Epithelial cell of prostate (primary cell): ENCODE measurements at regions not wholly inside any gene's neighbourhood (a gene's known extent, or its start where the extent isn't known, plus 50 kb on each side); places are given as distances from the start of the nearest gene placed in this dataset.

ENCODE experiments used
- DNase-seq: peaks from one replicate; pipeline ENCODE4 v3.0.0-alpha.2; 2011; ENCODE audit warnings: low read depth, low spot score
- H3K27ac ChIP-seq: fragments of 450-650 bp; 2 replicates; pipeline ENCODE4 v1.5.1; 2017; ENCODE audit warnings: mild to moderate bottlenecking

- H3K27ac ChIP-seq, result no peak overlapping the region
- no peak for DNase-seq
These were observed 826.8 kb downstream of the TRIB2 start for GRCh38 chr2:13543550-13543949.

DNA sequence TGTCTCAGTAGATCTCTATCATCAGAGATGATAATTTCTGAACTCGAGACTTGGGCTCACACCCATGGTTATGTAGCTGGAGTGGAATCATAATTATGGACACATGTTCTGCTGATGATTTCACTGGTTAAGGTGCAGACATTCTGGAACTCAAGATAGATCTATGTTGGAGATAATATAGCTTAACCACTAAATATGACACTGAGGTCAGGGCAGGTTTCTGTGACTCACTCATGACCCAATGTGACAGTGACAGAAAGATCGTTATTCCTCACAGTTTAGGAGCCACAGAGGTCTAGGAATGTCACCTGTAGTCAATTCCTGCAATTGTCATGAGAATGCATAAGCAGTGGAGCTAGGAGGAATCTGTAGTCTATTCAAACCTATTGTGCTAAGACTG, 828.6 kb downstream of the TRIB2 start:
- H3K27ac ChIP-seq, result no peak overlapping the region
- no peak for DNase-seq

DNA sequence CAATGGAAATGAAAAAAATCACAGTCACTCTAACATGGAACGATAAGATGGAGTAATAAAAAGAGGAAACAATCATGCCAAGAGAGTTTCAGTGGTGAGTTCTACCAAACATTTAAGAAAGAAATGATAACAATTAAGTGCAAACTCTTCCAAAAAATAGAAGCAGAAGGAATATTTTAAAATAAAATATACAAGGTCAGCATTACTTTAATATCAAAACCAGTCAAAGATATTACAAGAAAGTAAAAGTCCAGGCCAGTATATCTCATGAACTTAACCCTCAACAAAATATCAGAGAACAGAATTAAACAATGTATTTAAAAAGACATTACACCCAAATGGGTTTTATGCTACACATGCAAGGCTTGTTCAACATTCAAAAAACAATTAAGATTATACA, 829.4 kb downstream of the TRIB2 start:
- no peak for DNase-seq
- H3K27ac ChIP-seq, result no peak overlapping the region

DNA sequence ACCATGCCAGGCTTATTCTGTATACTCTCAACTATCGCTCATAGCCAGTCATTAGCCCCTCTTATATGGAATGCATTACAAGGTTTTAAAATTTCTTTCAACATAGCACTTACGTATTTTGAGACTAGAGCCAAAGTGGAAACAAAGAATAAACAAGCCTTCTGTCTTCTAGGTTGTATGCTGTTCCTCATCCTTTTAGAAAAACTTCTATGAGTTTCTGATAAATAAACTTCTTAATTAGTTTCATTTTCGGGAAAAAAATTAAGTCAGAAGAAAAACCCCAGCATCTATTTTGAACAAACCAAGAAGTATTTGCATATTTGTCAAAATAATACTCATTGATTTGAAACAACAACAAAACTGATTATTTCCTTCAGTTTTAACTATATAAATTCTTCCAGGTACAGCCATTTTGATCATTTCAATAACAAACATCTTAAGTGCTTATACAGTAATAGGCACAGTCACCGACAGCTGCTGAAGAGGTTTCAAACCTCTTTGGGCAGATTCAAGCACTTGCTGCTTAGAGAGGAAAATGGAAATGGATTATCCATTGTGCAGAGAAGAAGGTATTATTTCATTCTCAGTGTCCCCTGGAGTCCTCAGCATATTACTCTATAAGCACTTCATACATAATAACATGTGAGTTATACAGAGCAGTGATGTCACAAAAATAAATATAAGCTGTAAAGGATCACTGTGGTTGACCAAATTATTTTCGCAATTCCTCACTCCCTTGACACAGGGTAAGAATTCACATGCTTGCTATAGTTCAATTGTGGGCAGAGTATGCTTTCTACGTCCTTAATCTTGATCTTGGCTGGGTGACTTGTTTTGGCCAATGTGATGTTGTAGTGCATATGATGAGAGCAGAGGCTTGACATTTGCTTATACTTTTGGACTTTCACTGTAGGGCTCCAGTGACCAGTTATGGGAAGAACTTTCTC, 833.8 kb downstream of the TRIB2 start:
- no peak overlapping the region for H3K27ac ChIP-seq
- no peak for DNase-seq

DNA sequence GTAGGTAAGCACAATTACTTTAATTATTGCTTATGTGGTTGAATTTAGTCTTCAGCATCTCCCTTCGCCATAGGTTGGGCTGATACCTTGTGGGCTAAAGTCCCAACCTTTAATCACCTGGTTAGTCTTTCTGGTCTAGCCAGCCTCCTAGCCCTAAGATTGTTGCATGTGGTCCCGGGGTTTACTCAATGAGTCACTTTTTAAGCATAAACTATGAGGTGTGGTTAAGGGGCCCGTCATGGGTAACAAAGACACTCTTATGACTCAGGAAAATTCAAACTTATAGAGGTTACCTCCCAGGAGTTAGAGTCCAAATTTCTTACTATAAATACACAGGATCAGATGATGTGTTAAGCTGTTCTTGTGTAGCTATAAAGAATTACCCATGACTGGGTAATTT, 841.6 kb downstream of the TRIB2 start:
- peak overlapping the region; percentile 53 for H3K27ac ChIP-seq
- peak; percentile 90 for DNase-seq

DNA sequence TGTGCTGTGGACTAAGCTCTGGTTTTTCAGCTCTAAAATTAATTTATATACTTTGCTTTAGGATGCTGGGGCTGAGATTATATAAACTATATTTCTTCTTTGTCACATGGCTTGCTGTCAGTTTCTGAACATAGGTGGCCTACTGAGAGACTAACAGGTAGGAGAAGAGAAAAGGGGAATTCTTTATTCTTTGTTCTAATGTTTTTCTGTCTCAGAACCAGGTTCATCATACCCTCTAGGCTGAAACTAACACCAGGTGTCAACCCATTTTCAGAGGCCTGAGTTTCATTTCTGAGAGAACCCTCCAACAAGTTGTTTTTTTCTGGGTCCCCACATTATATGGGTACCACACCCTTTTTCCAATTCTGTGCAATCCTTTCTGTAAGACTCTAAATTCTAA, 843.6 kb downstream of the TRIB2 start:
- no peak overlapping the region for H3K27ac ChIP-seq
- no peak for DNase-seq

DNA sequence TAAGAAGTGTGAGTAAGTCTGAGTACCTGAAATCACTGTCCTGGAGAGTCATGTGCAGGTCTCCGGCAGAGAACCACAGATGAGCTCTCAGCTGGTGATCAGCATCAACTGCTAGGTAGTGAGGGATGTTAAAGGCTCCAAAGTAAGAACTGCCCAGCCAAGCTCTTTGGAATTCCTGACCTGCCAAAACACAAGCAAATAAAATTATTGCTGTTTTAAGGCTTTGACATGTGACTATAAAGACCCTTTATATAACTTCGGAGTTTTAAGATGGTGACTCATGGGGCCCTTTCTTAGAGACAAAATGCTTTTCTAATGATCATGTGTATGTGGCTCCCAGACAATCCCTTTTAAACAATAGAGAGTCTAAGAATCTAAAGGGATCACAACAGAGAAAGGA, 855.7 kb downstream of the TRIB2 start:
- H3K27ac ChIP-seq, result no peak overlapping the region
- DNase-seq, result no peak

DNA sequence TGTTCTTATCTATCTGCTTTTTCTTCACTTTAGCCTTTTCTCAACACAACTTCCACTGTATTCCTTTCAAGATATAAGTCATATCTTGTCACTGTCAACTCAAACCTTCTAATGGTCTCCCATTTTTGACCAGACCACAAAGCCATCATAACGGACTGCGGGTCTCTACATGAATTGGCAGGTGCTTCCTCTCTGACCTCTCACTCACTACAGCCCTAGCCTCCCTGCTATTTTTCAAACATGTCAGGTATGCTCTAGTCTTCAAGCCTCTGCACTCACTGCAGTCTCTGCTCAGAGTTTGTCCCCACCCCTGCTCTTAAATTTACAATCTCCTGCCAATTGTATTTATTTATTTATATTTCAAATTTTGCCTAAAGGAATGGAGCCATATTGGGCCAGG, 858.1 kb downstream of the TRIB2 start:
- H3K27ac ChIP-seq, result no peak overlapping the region
- DNase-seq, result no peak

DNA sequence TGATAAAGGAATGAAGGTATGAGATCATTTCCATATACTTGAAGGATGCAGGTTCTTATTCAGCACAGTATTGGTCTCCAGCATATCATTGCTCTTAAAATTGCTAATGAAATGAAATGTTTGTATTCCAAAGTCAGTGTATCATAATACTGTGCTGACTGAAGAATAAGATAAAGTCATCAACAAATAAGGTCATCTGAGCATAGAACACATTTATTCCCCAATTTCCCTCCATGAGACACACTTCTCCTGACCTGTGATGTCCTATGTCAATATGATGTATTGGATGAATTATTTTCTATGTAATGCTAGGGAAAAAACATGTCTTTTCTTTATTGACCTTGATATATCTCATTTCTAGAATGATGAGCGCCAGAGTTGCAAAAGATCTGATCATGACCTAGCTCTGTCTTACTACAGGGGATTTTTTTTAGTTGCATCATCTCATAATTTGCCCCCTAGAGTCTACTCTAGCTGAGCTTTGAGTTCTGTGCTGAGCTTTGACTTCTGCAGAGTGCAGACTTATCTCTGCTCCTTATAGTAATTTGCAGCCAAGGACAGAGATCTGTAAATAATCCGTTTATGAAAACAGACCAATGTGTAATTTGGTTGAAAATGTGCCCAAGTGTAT, 859.8 kb downstream of the TRIB2 start:
- H3K27ac ChIP-seq, result no peak overlapping the region
- DNase-seq, result no peak

DNA sequence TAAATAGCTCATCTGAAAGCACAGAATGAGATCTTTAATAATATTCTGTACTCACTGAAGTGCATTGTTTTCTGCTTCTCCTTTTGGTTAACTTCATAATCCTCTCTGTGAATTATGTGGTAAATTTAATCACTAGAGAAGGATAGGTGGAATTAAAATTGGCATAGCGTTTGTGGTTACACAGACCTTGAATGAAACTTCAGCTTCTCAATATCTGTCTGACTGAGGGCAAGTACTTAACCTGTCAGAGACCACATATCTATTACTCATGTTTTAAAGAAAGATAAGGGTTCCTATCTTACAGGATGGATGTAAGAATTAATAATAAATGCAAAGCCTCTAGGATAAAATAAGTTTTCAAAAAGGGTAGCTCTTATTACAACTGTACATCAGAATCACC, 861.8 kb downstream of the TRIB2 start:
- no peak for DNase-seq

GRCh38 chr2:13581471-13581870, 864.7 kb downstream of the TRIB2 start:
- DNase-seq, result no peak
- H3K27ac ChIP-seq, result no peak overlapping the region

More for the DNA sequence above, 861.8 kb downstream of the TRIB2 start:
- H3K27ac ChIP-seq, result no peak overlapping the region

DNA sequence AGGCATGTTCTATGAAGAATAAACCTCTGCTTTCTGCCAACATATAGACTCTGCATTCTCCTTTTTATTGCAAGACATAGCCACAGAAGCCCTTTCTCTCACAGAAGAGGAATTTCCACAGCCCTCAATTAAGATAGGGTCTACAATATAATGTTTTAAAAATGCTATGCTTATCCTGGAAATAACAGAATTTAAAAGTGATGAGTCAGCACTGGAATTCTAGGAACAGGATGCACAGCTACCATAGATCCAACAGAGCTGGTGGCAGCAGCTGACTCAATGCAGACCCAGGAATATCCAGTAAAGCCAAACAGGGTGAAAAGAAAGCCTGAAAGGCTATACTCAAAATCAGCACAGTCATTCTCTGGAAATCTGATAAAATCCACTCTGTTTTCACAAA, 866.9 kb downstream of the TRIB2 start:
- no peak for DNase-seq
- no peak overlapping the region for H3K27ac ChIP-seq

DNA sequence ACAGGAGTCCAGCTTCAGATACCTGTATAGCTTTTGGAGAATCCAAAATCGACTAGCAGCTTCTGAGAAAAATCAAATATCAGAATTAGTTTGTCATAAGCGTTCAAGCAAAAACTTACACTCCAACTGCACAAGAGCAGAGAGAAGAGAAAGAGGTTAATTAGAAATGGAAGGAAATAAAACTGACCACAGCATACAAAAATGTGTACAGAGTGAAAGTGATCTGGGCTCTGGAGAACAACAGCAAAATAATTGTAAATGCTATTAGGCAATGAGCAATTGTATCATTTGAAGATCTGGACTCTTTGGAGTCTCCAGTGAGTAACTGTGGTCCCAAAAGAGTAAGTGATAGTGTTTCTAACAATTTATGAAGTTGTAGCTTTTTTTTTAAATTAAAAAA, 867.3 kb downstream of the TRIB2 start:
- H3K27ac ChIP-seq, result no peak overlapping the region
- no peak for DNase-seq

DNA sequence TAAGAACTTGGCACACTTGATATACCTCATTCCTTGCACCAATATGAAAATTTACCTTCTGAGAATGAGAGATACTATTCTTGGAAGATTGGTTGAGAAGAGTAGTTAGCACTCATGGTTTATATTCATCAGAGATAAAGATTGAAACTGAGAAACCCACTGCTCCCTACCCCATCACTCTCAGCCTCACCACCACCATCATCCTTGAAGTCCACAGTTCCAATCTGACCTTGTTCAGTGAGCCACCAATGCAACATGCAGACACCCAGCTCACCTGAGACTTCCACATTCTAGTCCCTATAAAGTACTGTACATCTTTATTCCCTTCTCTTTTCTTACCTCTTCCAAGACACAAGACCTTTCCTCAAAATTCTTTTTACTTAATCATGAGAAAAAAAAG, 869.0 kb downstream of the TRIB2 start:
- no peak overlapping the region for H3K27ac ChIP-seq
- DNase-seq, result no peak

- DNase-seq, result no peak
- no peak overlapping the region for H3K27ac ChIP-seq
These were observed 879.5 kb downstream of the TRIB2 start for GRCh38 chr2:13596233-13596632.

DNA sequence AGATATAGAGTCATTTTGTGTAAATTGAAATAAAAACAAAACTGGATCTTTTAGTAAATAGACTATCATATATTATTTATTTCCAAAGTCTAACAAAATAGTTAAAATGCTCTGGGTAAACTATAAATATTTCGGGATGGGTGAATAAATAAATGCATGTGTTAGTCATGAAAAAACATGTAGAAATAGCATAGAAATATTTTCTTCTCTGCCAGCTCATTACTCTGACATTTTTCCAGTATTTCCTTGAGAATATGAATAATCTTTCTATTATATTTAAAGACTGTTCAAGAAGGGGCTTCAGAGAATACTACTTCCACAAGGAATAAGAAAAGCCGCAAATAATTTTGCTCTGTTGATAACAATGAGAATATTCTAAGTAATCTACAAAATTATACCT, 880.4 kb downstream of the TRIB2 start:
- no peak overlapping the region for H3K27ac ChIP-seq
- no peak for DNase-seq

DNA sequence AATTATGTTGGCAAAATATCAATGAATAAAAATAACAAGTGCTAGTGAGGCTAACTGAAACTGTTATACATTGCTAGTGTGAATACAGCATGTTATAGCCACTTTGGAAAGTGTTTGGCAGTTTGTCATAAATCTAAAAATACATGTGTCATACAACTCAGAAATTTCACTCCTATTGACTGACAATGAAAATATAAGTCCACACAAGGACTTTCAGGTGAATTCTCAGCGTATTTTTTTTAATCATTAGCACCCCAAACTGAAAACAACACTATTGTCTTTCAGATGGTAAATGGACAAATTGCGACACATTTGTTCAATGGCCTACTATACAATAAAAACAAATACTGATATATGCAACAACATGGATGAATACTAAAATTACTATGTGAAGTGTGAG, 884.8 kb downstream of the TRIB2 start:
- H3K27ac ChIP-seq, result no peak overlapping the region
- no peak for DNase-seq

DNA sequence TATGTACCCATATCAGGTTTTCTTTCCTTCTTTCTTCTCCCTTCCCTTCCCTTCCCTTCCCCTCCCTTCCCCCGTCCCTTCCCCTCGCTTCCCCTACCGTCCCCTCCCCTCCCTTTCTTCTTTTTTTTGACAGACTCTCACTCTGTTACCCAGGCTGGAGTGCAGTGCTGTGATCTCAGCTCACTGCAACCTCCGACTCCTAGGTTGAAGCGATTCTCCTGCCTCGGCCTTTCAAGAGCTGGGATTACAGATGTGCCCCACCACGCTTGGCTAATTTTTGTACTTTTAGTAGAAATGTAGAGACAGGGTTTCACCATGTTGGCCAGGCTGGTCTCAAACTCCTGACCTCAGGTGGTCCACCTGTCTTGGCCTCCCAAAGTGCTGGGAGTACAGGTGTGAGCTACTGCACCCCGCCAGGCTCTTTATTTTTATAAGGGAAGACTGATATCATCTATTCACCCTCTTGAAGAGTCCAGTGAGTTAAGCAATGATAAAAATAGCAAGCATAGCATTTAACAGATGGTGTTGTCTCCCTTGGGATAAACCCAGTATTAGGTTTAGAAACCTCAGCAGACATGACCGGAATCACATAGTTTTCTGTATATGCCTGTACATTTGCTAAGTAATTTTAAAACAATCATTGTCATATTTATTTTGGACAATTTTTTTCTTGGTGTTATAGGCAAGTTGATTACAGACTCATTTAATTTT, 888.4 kb downstream of the TRIB2 start:
- no peak for DNase-seq
- no peak overlapping the region for H3K27ac ChIP-seq

DNA sequence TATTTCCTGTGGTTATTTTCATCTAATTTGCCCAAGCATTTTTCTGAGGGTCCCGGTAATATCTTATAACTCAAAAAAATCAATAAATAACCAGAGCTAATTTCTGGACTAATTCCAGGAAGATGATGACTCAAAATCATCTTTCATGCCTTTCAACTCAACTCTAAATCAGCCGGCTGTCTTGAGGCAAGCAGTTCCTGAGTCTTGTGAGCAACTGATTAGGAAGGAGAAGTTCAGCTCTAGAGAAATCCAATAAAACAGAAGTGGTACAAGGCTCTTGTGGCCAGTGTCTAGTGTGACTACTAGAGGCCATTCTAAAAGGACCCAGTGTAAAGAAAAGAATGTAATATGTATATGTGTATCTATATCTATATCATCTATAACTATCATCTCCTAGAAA, 890.4 kb downstream of the TRIB2 start:
- DNase-seq, result no peak
- no peak overlapping the region for H3K27ac ChIP-seq

- no peak for DNase-seq
- H3K27ac ChIP-seq, result no peak overlapping the region
These were observed 895.2 kb downstream of the TRIB2 start for GRCh38 chr2:13611939-13612338.

GRCh38 chr2:13616059-13616458, 899.3 kb downstream of the TRIB2 start:
- DNase-seq, result no peak
- H3K27ac ChIP-seq, result no peak overlapping the region
